DMS114 treated with DMSO at 0.1 percent for 48 hours (cell line): ENCODE measurements at regions not wholly inside any gene's neighbourhood (a gene's known extent, or its start where the extent isn't known, plus 50 kb on each side); places are given as distances from the start of the nearest gene placed in this dataset.
"Not testable (repeated sequence)": the region's sequence is repeated elsewhere in the genome, so short reads cannot be mapped to it uniquely, and the experiment has no call there.

Experiments
- DNase-seq: peaks from one replicate; lab custom pipeline; 2025; ENCODE audit not compliant: unreplicated experiment; lab: John Stamatoyannopoulos, UW

DNA sequence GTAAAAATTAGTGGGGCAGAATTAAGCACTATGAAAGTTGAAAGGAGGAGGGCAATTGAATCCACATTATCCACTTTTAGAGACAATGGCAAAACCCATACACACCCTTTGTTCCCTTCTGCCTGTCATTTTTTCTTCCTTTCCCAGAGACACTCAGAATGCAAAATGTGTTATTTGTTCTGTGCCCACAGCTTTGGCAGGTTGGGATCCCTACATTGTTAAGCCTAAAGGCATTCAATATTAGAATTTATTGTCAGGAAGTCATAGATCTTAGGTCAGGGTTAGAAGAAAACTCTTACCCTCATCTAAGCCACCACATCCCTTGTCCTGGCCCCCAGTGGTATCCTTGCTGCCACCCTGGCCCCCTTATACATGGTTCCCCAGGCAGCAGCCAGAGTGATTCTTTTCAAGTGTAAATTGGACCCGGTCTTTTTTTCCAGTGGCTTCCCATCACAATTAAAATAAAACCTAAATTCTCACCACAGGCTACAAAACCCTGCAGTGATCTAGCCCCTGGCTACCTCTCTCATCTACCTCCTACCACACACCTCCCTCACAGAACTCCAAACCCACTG is 470.1 kb upstream of the ATP11B start:
- DNase-seq, result no peak

DNA sequence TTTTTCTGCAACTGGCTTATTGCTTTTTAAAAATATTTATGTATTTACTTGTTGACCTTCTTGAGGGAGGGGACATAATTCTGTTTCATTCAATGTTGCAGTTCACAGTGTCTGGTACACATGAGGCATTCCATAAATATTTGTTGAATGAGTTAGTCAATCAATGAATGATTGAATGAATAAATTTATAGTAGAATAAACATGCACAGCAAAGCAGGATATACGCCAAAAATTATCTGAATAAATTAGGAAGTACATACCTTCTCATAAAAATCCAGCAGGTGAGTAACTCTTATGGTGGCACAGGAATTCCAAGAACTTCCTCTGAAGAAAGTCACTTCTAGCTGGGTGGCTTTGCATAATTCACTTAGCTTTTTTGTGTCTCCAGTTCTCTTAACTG is 469.4 kb upstream of the ATP11B start:
- no peak for DNase-seq

- no peak for DNase-seq
These were observed 467.9 kb upstream of the ATP11B start for GRCh38 chr3:182325213-182325950.

DNA sequence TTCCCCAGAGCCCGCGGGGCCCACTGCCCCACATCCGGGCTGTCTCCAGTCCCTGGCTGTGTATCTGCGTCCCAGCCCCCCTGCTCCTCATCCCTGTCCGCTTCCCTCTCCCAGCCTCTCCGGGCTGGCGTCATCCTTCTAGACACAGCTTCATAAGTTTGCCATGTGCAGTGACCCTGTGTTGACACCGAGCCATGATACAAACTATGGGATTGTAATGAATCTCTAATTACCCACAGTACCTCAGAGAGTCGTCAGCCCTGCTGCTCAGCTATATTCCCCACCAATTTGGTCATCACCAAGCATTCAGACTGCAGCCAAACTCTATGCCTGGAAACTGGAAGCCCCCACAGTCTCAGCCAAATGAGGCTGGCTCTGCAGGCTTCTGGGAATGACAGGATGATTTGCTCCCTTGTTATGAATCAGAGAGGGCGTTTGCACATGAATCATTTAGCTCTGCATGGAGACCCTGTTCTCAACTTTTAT is 466.1 kb upstream of the ATP11B start:
- no peak for DNase-seq

- DNase-seq, result no peak
These were observed 462.7 kb upstream of the ATP11B start for GRCh38 chr3:182330646-182331045.

- DNase-seq, result no peak
These were observed 462.0 kb upstream of the ATP11B start for GRCh38 chr3:182331341-182331740.

DNA sequence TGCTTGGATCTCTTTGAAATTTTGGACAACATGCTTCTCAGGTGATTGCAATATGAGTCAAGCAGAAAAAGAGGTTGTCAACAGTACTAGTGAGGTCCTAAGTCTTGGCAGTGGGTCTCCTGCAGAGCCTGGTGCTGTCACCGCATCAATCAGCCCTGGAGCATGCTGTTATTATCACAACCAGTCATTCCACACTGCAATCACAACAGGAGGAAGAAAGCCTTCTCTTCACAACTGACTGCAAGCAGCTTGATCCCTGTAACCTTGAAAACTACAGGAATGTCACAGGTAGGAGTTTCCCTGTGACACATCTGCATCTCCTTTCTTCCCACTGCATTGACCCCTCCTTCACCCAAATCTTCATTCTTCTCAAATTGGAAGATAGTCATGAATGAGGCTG is 451.1 kb upstream of the ATP11B start:
- DNase-seq, result no peak

- DNase-seq, result not testable (repeated sequence)
These were observed 449.3 kb upstream of the ATP11B start for GRCh38 chr3:182344026-182344425.

DNA sequence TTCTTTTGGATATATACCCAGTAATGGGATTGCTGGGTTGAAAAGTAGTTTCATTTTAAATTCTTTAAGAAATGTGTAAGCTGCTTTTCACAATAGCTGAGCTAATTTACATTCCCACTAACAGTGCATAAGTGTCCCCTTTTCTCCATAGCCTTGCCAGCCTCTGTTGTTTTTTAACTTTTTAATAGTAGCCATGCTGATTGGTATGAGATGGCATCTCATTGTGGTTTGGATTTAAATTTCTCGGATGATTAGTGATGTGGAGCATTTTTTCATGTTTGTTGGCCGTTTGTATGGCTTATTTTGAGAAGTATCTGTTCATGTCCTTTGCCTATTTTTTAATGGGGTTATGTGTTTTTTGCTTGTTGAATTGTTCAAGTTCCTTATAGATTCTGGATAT is 444.3 kb upstream of the ATP11B start:
- no peak for DNase-seq

DNA sequence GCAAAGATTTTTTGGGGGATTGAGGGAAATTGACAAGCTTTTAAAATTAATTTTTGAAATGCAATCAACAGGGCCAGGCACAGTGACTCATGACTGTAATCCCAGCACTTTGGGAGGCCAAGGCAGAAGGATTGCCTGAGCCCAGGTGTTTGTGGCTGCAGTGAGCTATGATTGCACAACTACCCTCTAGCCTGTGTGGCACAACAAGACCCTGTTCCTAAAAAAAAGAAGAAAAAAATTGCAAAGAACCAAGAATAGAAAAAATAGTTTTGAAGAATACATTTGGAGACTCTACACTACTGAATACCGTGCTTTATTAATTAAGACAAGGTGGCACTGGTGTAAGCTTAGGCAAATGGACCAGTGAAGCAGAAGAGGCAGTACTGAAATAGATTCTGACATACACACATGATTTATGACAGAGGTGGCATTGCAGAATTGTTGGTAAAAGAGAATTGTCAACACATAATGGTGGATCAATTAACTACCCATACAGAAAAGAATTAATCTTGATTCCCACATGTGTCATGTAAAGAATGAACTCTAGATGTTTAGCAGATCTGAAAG is 443.3 kb upstream of the ATP11B start:
- no peak for DNase-seq

DNA sequence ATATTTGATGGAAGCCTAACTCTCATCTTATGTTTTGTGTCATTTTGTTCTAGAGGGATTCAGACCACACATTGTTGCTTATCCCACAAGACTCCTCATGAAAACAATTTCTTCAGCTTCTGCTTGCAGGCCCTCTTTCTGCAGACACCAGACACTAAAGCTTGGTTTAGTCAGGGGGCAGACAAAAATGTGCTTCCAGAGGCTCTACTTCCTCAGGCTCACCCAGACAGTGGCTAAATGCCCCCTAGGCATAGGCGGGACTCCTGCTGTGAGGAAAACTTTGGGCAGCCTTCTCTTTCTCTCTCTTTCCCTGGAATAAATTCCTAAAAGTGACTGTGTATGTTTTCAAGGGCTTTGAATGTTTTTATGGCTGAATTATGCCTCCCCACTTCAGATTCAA is 435.4 kb upstream of the ATP11B start:
- no peak for DNase-seq

- no peak for DNase-seq
These were observed 429.0 kb upstream of the ATP11B start for GRCh38 chr3:182364323-182364722.

DNA sequence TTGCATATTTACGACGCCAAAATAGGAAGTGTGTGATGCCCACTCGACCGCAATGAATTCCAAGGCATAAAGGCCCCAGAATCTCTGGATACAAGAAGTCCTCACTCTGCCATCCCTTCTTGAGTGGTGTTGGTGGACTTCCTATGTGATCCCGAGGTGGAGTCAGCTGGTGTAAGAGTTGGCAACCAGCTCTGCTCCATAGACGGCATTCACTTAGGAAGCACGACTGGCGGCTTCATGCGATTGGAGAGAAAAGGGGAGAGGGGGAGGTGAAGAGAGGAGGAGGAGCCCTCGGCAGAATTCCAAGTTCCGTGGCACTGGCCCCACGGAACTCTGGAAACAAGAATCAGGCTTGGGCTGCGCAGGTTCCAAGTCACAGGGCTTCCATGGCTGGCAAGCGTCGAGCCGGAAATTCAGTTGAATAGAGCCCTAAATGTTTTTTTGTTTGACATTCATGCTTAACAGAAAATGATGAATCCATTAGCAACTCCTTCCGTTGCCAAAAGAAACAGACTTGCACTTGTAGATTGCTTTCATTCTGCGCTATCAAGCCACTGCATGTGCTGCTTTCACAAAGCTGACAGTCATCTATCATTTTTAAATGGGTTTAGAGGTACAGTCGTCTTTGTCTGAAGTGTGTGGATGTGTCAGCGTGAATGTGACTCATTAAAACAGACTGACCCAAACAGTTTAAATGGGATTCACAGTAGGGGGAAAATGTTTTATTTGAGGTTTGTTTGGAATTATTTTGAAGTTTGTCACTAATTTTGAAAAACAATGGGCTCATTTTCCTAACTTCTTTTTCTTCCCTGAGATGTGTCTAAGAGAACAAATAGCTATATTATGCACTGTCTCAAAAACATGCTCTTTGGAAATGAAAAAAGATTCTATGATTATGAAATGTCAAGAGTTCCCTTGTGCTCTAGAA is 428.3 kb upstream of the ATP11B start:
- no peak for DNase-seq

DNA sequence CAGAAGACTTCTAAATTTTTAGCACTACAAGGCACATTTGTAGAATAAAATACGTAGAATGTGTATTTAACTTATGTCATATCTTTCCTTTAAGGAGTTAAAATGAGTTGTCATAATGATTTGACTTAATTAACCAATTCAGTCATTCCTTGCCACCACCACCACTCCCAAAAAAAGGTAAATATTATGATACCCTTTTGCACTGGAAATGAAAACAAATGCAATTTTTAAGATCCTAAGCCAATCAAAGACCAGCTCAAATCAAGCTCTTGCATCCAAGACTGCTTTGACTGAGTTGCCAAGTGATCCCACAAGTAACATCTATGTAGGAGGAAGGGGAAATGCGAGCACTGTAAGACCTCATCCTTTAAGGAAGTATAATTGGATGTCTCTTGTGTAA is 426.6 kb upstream of the ATP11B start:
- DNase-seq, result no peak

DNA sequence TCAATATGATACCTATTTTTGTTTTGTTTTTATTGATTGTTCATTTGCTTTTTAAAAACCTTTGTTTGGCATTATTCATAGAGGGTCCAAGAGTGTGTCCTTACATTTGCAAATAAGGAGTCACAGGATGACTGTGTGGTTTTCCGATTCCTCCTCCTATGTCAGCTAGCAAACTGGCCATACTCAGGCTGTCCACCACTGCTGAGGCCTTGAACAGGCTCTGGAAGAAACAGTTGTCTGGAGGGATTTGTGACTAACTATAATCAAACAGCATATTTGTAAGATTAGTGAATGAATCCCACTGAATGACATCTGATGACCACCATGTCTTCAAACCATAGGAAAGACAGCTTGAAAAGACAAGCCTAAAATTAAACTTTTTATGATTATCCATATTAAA is 423.4 kb upstream of the ATP11B start:
- no peak for DNase-seq

- DNase-seq, result no peak
These were observed 422.4 kb upstream of the ATP11B start for GRCh38 chr3:182370949-182371348.

DNA sequence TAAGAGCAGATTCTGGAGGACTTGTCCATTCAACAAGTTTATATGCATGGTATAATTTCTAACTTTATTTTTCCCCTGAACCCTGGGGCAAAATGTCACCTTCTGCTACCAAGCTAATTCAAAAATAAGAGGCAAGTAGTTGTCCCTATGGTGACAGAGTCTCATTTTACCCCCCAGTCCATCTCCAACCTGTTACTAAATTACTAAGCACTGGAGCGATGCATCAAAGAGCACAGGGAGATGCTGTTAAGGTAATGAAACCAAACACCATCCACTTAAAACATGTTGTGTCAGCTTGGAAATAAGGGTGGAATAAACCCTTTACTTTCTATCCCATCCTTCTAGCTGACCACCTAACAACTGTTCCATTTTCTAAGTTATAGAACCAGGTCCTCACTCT is 417.4 kb upstream of the ATP11B start:
- no peak for DNase-seq

DNA sequence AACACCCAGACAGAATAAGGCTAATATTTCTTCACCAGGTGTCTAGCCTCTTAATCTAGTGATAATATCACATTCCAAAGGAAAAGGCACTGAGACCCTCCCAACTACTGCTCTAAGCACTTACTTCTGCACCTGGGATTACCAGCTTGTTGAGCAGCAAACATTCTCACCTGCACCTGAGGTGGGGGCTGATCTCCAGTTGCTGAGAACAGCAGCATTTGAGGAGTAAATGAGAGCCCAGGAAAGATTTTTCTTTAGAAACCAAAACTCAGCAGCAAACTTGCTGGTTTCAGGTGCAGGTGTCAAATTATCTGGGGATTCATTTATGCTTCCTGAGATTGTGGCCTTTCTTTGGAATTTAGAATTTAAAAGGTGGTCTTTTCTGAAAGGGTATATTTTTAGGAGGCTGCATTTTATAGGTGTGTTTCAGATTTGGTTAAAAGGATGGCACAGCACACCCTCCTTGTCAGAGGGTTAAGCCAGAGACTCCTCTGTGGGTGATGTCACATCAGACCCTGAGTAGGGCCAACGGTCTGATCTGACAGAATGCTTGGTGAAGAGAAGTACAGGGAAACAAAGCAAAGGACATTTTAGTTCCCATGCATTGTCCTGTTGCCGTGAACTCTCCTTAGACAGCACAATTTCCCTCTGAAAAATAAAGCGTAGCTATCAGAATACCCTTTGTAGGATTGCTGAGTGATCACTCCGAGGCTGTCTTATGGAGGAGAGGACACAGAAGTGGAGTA is 411.0 kb upstream of the ATP11B start:
- DNase-seq, result no peak

GRCh38 chr3:182384221-182384620 is 409.1 kb upstream of the ATP11B start:
- no peak for DNase-seq

DNA sequence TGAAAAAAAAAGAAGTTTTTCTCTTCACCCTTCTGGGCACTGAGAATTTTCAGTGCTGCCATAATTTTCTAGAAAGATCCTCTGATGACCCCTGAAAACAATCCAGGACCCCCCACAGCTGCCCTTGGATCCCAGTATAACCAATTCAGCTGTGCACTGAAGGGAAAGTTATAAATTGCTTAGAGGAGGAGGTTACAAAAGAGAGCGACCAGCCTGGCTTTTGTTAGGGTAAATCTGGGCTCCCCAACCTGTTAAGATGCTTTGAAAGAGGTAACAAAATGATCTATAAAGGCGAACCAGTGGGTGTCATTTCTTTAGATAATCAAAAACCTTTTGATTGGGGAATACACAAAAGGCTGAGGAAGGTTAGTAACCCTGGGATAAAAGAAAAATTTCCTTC is 407.9 kb upstream of the ATP11B start:
- DNase-seq, result no peak

GRCh38 chr3:182388506-182388905 is 404.8 kb upstream of the ATP11B start:
- DNase-seq, result no peak
